ENCODE measurements at regions not wholly inside any gene's neighbourhood (a gene's known extent, or its start where the extent isn't known, plus 50 kb on each side); places are given as distances from the start of the nearest gene placed in this dataset.

- DNase-seq = no peak
These were observed 51.8 kb upstream of the ANKRD34C start for GRCh38 chr15:79230766-79231165.

DNA sequence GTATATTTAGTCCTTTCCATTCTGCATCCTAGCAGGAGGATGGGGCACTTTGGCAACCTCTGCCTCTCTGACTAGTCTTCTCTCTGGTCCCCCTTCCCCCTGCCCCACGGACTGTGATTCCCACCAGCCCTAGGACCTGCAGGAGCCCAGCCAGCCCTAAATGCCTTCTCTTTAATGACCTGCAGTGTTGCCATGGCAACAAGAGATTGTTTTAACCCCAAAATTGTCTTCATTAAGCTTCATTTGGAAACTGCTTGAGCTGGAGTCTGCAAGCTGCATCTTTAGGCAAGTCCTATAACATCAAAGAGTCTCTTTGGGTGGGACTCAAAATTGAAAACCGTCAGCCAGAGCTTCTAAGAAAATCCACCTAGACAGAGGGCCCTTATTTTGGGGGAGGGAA is 59.7 kb upstream of the ANKRD34C start:
- no peak for DNase-seq

- DNase-seq = no peak
These were observed 60.8 kb upstream of the ANKRD34C start for GRCh38 chr15:79221696-79222095.

GRCh38 chr15:79219393-79220056 is 63.0 kb upstream of the ANKRD34C start:
- no peak for DNase-seq

DNA sequence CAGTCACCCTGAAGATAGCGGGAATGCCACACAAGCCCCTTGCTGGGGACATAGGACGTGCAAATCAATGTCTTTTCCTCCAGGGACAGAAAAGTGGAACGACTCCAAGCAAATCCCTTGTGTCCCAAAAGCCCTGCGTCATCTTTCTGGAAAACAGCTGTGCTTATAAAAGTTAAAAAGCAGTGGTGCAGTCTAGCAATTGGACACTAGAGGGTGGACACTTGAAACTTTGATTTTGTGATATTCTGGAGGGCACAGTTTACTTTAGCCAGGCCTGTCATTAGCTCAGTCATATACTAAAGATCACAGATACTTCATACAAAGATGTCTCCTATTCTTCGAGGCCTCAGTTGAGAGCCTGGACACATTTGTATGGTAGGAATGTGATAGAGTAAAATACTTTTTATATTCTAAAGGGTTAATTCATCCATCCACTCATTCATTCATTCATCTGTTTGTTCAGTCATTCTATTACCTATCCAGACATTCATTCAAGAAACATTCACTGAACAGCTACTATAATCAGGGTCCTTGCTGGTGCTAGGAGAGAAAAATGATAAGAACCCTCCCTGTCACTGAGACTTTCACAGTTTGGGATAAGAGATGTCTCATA is 63.8 kb upstream of the ANKRD34C start:
- DNase-seq = no peak

GRCh38 chr15:79213650-79214049 is 68.9 kb upstream of the ANKRD34C start:
- no peak for DNase-seq

GRCh38 chr15:79212589-79213157 is 69.8 kb upstream of the ANKRD34C start:
- DNase-seq = no peak

- no peak for DNase-seq
These were observed 71.0 kb upstream of the ANKRD34C start for GRCh38 chr15:79211481-79211880.

DNA sequence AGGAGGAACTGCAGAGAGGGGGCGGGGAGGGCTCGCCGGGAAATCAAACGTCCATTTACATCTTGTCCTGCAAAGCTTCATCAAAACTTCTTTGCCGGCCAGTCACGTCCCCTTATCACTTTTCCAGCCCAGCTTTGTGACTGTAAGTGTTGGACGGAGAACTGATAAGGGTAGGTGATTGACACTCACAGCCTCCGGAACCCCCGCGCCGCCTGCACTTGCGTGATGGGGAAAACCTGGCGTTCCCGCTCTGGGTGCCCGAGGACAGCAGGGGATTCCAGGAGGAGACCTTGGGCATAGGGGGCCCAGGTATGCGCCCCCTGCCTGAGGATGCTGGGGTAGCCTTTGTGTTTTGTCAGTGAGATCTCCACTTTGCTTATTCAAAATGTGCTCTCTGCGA is 72.8 kb upstream of the ANKRD34C start:
- no peak for DNase-seq

- no peak for DNase-seq
These were observed 73.4 kb upstream of the ANKRD34C start for GRCh38 chr15:79209116-79209515.

DNA sequence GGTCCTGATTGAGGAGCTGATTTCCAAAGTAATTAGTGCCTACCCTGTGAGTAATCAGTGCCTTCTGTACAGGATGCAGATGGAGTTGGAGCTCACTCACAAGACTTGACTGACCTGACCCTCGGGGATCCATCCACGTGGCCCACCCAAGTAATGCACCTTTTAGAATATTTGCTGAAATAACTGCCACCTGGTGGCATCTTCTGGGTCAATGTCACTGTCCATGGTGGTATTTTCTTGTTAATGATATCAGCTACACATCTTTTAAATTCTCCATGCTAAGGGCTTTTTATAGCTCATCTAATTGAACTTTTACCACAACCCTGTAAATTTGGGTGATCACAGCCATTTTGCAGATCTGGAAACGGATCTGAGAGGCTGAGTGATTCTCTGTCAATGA is 74.3 kb upstream of the ANKRD34C start:
- no peak for DNase-seq

DNA sequence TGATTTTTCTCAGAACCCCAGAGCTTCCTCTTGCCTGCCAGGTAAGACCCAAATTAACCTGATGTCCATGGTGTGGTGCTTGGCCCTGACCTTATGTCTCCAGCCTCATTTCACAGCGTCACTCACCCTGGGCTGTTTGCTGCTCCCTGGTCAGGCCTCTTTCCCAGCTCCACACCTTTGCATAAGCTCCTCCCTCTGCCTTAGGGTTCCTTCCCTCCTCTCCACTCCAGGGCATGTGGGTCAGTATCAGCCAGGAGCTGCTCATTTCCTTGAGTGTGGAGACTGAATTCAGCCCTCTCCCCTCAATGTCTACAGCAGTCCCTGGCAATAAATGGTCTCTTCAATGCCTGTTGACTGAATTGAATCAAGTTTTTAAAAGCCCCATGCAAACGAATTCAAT is 75.6 kb upstream of the ANKRD34C start:
- no peak for DNase-seq

DNA sequence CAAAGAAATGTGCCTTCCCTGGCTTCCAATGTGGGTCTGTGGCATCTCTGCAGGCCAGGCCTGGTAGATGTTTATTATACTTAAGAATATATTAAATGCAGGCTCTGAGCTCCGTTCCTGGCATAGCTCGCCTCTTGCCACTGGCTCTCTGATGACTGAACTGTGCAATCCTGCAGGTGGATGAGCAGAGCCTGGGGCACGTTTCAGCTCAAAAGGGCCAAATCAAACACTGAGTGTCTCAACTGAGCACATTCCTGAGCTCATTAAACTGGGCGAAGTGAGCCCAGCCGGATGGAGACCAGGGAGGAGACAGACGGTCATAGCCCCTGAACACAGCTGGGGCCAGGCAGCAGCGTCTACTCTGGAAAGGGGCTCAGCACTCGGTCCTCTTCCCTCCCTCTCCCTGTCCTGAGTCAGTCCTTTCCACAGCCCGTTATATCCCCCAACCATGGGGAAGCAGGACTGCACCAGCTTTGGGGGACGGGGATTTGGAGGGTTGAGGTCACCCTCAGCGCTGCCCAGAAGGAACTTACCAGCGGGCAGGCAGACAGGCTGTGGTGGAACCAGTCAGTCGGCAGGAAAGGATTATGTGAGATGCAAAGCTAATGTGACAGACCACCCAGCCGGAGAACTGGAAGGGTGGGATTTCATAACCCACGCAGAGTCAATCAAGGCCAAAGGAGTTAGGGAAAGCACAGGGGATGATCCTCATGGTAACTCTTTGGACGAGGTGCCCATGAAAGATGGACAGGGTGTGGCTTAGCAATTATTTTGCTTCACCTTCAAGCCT is 77.4 kb upstream of the ANKRD34C start:
- DNase-seq = no peak

DNA sequence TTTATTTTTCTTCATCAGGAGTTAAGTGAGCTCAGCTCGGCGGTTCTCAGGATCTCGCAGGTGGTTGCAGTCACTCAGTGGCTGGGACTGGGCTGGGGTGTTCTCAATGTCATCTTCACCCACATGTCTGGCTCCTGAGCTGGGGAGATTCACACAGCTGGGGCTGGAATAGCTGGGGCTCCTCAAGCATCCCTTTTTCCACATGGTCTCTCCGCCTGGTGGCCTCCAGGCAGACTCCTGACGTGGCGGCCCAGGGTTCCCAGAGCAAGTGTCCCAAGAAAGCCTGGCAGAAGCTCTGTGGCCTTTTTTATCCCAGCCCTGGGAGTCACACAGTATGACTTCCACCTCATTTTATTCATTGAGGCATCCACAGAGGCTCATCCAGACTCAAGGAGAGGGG is 84.1 kb upstream of the ANKRD34C start:
- no peak for DNase-seq

DNA sequence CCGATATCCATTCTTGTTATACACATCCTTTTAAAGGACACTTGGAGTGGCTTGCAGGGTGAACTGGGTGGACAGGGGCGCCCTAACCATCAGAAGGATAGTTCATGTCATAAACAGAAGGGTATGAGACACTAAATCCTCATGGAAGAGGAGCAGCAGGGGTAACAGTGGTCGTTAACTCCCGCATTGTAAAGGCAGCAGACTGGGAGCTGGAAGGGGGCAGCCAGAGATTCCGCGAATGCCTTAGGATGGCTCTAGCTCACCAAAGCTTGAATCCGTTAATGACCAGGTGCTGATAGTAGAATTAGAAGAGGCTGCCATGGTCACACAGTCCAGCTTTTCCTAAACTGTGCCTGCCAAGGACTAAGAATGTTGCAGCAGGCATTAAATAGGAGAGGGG is 85.2 kb upstream of the ANKRD34C start:
- no peak for DNase-seq

DNA sequence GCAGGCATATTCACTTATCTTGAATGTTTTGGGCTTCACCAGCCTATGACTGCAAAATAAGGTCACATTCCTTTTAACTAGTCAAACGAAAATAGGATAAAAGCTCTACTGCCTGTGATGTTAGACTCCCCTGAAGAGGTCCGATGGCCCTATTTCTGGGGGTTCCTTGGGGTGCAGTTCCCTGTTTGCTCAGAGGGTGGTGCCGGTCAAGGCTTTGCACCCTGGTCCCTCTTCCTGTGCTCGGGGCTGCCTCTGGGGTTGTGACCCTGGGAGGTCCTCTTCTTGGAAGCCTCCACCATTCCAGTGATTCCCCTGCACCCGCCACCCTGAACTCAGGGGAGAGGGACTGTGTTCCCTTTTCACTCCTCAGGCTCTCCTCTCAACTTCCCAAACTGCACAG is 86.7 kb upstream of the ANKRD34C start:
- no peak for DNase-seq

GRCh38 chr15:79195239-79195638 is 87.3 kb upstream of the ANKRD34C start:
- no peak for DNase-seq

GRCh38 chr15:79194386-79194785 is 88.1 kb upstream of the ANKRD34C start:
- DNase-seq = no peak

DNA sequence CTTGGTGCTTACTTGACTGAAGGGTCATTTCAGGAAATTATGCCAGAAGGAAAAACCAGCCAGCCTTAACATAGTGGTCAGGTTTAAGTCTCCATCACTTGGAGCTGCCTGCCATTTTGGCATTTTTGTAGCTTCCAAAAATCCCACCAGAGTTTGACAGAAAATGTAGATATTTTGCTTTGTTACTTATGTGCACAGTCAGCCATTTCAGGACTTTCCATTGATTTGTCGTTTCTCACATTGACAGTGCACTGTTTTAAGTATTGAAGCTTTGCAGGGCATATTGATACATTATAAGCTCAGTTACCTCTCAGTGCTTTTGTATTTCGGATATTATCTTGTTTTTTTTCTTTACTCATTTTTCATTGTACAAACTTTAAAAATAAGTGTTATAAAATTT is 89.0 kb upstream of the ANKRD34C start:
- DNase-seq = no peak

DNA sequence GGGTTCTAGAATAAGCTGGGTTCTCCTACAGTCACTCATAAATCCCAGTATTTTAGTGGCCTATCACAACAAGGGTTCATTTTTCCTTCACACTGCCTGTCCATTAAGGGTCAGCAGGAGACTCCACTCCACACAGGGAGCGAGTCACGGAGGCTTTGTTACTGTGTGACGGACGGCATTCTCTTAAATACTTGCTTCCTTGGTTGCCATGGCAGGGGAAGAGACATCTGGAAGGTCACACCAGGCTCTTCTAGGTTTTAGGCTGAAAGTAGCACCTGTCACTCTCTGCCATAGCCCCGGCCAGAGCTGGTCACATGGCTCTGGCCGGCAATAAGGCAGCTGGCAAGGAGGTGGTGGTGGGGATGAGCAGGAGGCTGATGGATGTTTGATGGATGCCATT is 89.4 kb upstream of the ANKRD34C start:
- DNase-seq = no peak

DNA sequence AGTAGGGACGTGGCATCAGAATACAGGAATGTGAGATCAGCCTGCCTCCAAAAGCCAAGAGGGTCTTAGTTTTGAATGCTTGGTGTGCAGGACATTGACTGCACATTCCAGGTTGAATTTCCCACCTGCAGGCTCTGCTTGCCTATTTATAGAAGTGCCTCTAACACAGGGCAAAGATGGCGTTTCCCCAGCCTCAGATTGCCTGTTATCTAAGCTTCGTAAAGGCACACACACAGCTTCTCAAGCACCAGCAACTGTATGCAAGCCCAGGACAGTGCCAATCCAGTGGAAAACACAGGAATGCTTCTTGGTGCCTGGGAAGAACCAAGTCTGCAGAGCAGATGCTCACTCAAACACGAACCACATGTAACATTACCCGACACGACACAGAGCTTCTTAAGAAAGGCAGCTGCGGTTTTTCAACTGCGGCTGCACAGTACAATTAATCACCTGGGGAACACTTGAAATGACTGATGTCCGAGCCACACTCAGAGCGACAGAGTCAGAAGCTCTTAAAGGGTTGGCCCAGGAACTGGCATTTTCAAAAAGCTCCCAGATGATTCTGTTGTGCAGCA is 90.0 kb upstream of the ANKRD34C start:
- no peak for DNase-seq

GRCh38 chr15:79190093-79190492 is 92.4 kb upstream of the ANKRD34C start:
- peak; percentile 12 for DNase-seq

DNA sequence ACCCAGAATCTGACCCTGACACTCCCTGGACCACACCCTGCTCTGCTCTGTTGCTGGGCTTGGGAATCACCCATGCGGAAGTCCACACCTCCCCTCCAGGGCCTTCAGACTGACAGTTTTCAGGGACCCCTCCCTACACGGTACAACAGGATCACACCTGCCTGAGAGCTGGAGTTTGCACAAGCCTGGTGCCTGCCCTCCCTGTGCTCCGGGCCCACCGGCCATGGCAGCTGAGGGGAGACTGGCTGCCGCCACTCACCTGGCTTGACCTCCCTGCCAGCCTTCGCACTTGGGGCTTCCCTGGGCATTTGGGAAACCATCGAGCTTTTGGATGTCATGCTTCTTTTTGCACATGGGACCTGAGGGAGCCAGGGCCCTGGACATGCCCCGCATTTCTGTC is 95.9 kb upstream of the ANKRD34C start:
- no peak for DNase-seq

DNA sequence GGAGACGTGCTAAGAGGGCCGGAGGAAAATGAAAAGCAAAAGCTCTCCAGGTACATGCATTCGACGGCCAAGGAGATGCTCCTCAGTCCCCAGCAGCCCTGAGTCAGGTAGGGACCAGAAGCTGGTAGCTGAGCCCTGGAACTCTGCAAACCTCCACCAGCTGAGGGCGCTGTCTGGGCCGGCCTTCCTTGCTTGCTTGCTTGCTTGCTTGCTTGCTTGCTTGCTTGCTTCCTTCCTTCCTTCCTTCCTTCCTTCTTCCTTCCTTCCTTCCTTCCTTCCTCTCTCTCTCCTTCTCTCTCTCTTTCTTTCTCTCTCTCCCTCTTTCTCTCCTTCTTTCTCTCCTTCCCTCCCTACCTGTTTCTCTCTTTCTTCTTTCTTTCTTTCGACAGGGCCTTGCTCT is 94.6 kb upstream of the RASGRF1 start:
- no peak for DNase-seq
